Colon (tissue), 2 donors: ENCODE measurements at regions not wholly inside any gene's neighbourhood (a gene's known extent, or its start where the extent isn't known, plus 50 kb on each side); places are given as distances from the start of the nearest gene placed in this dataset.

Experiments
- FAIRE-seq: peaks from 2 replicates; lab custom pipeline; 2012; peaks lifted over from hg19 to GRCh38; lab: Jason Lieb, UNC
- donor health status: control.
- donor health status: control.

- FAIRE-seq: no peak
These were observed 90.1 kb upstream of the FERMT1 start for GRCh38 chr20:6212903-6213302.

- no peak for FAIRE-seq
These were observed 86.3 kb upstream of the FERMT1 start for GRCh38 chr20:6209093-6209492.

- FAIRE-seq: no peak
These were observed 77.3 kb upstream of the FERMT1 start for GRCh38 chr20:6200092-6200491.

GRCh38 chr20:6185268-6185667 is 62.4 kb upstream of the FERMT1 start:
- no peak for FAIRE-seq

- FAIRE-seq: no peak
These were observed 61.3 kb upstream of the FERMT1 start for GRCh38 chr20:6184086-6184485.

GRCh38 chr20:6180531-6180930 is 57.7 kb upstream of the FERMT1 start:
- no peak for FAIRE-seq

GRCh38 chr20:6178537-6178936 is 55.7 kb upstream of the FERMT1 start:
- FAIRE-seq: no peak

GRCh38 chr20:6173481-6173880 is 50.7 kb upstream of the FERMT1 start:
- FAIRE-seq: no peak
